GM12865 (cell line): ENCODE measurements at regions not wholly inside any gene's neighbourhood (a gene's known extent, or its start where the extent isn't known, plus 50 kb on each side); places are given as distances from the start of the nearest gene placed in this dataset.

Experiments
- DNase-seq: peaks from one replicate; pipeline ENCODE4 v3.0.0; 2010; ENCODE audit warnings: low read depth
- H3K4me3 ChIP-seq: 2 replicates; pipeline ENCODE4 v1.5.1; 2011; ENCODE audit warnings: mild to moderate bottlenecking, low read depth, low read length, control low read depth
- CTCF ChIP-seq: IDR thresholded peaks from 2 replicates; pipeline ENCODE4 v1.5.1; 2011; ENCODE audit warnings: low read length, control low read depth, low read depth, inconsistent platforms; ENCODE audit not compliant: insufficient read depth; ENCODE audit errors: missing control alignments

DNA sequence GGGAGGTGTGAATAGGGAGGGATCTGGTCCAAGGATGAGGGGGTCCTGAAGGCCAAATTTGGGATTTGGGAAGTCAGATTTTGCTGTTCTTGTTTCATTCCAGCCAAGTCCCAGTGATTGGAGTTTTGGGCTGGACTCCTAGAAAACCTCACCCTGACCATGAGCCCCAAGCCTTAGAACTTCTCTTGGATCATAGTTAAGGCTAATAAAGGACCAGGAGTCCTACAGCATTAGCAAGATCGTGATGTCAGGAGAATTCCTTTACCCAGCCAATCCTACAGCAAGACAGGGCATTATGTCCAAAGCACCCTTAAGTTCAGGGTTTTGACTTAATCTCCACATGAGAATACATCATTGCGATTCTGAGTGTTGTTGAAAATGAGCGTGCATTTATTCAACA, 85.0 kb downstream of the SOX9 start:
- DNase-seq: no peak
- no peak for TF ChIP-seq CTCF
- H3K4me3 ChIP-seq: no peak overlapping the region

DNA sequence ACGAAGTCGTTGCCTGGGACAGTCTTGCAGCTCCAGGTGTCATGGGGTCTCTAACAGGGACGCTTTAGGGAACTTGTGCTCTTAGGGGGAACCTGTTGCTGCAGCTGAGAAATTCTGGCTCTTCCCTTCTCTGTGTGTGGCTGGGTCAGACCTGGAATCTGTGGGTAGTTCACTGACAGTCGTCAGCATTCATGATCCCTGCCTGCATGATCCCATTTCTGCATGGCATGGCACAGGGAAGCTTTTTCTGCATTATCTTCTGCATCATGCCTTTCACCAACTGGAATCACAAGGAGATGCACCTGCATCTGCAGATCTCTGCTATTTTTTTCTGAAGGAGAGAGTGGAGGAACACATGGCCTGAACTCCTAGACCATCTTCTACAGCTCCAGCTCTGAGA, 85.6 kb downstream of the SOX9 start:
- no peak for TF ChIP-seq CTCF
- no peak for DNase-seq
- no peak overlapping the region for H3K4me3 ChIP-seq

GRCh38 chr17:72208832-72209231, 88.0 kb downstream of the SOX9 start:
- no peak for DNase-seq
- H3K4me3 ChIP-seq: no peak overlapping the region
- no peak for TF ChIP-seq CTCF

DNA sequence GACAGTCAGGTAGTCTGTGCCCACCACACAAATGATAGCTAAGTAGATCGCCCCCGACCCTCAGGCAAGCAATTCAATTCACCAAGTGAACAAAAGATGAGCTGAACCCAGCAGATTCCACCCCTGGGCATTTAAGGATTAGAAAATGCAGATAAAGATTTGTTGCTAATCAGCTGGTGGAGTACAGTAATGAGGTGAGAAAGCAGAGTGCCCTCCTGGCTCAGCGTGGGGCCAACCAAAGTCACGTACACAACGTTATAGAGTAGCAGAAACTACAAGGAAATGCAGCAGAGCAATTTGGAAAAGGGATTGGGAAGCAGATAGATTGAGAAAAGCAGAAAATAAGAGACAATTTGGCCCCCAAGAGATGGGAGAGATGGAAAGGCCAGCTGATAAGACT, 91.2 kb downstream of the SOX9 start:
- no peak overlapping the region for H3K4me3 ChIP-seq
- no peak for DNase-seq
- no peak for TF ChIP-seq CTCF

- no peak for DNase-seq
- no peak overlapping the region for H3K4me3 ChIP-seq
- no peak for TF ChIP-seq CTCF
Observed at GRCh38 chr17:72215490-72215889, 94.7 kb downstream of the SOX9 start.

GRCh38 chr17:72215928-72216327, 95.1 kb downstream of the SOX9 start:
- TF ChIP-seq CTCF: no peak
- H3K4me3 ChIP-seq: no peak overlapping the region
- no peak for DNase-seq

GRCh38 chr17:72219137-72219823, 98.5 kb downstream of the SOX9 start:
- no peak for TF ChIP-seq CTCF
- H3K4me3 ChIP-seq: no peak overlapping the region
- DNase-seq: no peak
